GM18909 (cell line): ENCODE measurements at regions not wholly inside any gene's neighbourhood (a gene's known extent, or its start where the extent isn't known, plus 50 kb on each side); places are given as distances from the start of the nearest gene placed in this dataset.
"Not testable (repeated sequence)": the region's sequence is repeated elsewhere in the genome, so short reads cannot be mapped to it uniquely, and the experiment has no call there.

Experiments used
- ATAC-seq: cut with Tn5 transposase; IDR thresholded peaks from one replicate; pipeline ENCODE4 v1.9.1; 2021; ENCODE audit warnings: mild to moderate bottlenecking; ENCODE audit not compliant: unreplicated experiment, poor library complexity

DNA sequence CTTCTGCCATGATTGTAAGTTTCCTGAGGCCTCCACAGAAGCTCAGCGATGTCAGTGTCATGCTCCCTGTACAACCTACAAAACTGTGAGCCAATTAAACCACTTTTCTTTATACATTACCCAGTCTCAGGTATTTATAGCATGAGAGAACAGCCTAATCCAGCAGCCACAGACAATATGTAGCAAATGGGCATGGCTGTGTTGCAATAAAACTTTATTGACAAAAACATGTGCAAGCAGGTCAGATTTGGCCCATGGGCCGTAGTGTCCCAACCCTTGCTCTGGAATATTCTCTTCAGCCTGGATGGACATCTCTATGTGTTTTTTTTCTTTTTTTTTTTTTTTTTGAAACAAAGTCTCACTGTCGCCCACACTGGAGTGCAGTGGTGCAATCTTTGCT lies 60.9 kb upstream of the EEF2KMT start:
- ATAC-seq, result no peak

DNA sequence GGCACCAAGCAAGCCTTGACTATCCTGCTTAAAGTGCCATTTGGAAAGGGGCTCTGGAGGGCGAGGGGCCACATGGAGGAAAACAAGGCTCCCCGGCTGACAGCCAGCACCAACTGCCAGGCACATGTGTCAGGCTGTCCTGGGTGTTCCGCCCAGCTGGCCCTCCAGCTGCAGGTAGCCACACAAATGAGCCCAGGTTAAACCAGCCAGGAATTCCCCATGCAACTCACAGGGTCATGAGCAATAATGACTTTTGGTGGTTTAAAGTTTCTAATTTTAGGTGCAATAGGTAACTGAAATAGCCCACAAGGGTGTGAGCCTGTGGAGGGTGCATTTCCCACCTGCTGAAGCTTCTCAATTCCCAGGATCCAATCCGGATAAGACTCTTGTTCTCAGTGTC lies 58.9 kb upstream of the EEF2KMT start:
- not testable (repeated sequence) for ATAC-seq

DNA sequence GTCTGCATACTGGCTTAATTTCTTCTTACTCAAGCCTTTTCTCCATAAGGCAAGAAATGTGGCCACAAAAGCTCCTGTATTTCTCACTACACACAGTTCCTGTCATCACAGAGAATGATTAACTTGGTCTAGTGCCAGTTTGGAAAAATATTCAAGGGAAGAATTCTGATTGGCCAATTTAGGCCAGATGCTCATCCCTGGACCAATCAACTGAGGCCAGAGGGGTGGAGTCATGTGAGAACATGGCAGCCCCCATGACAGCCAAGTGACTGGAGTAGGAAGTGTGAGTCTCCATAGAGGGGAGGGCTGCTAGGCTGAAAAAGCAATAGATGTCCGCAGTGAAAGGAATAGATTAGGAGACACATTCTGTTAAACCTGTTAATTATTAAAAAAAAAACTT lies 56.4 kb upstream of the EEF2KMT start:
- not testable (repeated sequence) for ATAC-seq

DNA sequence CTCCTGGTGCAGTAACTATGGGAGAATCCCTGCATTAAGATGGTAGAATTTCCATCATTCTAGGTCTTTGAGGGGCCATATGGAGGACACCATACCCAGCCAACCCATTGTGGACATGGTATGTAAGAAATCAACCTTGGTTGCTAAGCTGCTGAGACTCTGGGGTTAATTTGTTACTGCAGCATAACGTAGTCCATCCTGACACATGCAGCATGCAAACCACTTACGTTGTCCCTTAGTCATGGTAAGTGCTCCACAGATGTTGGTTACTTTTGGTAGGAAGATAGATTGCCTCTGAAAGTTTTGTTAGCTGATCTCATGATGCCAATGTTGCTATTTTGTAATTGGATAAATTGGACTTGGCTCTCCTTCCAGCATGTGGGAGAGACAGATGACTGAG lies 53.8 kb upstream of the EEF2KMT start:
- not testable (repeated sequence) for ATAC-seq
